H1 (cell line): ENCODE measurements at regions not wholly inside any gene's neighbourhood (a gene's known extent, or its start where the extent isn't known, plus 50 kb on each side); places are given as distances from the start of the nearest gene placed in this dataset.

Experiments used
- BRCA1 ChIP-seq: IDR thresholded peaks from 2 replicates; pipeline ENCODE4 v1.6.1; 2012; ENCODE audit warnings: low read depth, low read length, improper control_type of control experiment
- CHD2 ChIP-seq: IDR thresholded peaks from 2 replicates; pipeline ENCODE4 v1.6.1; 2012; ENCODE audit warnings: low read length, improper control_type of control experiment
- PHF8 ChIP-seq: fragments of 200-600 bp; sonication (generic); conservative IDR thresholded peaks from 2 replicates; pipeline ENCODE4 v1.7.1; 2012; ENCODE audit warnings: low read depth, mild to moderate bottlenecking, inconsistent platforms, low read length, moderate library complexity
- SP1 ChIP-seq: IDR thresholded peaks from 2 replicates; pipeline ENCODE4 v1.6.1; 2011; ENCODE audit warnings: low read depth, low read length
- TCF12 ChIP-seq: IDR thresholded peaks from 2 replicates; pipeline ENCODE4 v1.6.1; 2011; ENCODE audit warnings: low read depth, mild to moderate bottlenecking, low read length

GRCh38 chr1:83546874-83547273 lies 452.1 kb downstream of the TTLL7 start (continued):
- TF ChIP-seq SP1 (no peak), TCF12 (no peak), BRCA1 (no peak), PHF8 (no peak), CHD2 (no peak)
